HEK293T (cell line): ENCODE measurements at regions not wholly inside any gene's neighbourhood (a gene's known extent, or its start where the extent isn't known, plus 50 kb on each side); places are given as distances from the start of the nearest gene placed in this dataset.

ENCODE experiments used
- FOXK2 ChIP-seq: fragments of 450-650 bp; IDR thresholded peaks from 2 replicates; pipeline ENCODE4 v1.6.1; 2016; ENCODE audit warnings: mild to moderate bottlenecking
- FOXM1 ChIP-seq: fragments of 450-650 bp; IDR thresholded peaks from 2 replicates; pipeline ENCODE4 v1.6.1; 2017; ENCODE audit warnings: mild to moderate bottlenecking, borderline replicate concordance
- HDGF ChIP-seq: fragments of 450-650 bp; IDR thresholded peaks from 2 replicates; pipeline ENCODE4 v1.6.1; 2017; ENCODE audit warnings: antibody characterized with exemption, borderline replicate concordance
- PKNOX1 ChIP-seq: fragments of 450-650 bp; IDR thresholded peaks from 2 replicates; pipeline ENCODE4 v1.6.1; 2016
- SP1 ChIP-seq: fragments of 450-650 bp; IDR thresholded peaks from 2 replicates; pipeline ENCODE4 v1.6.1; 2017
- SUZ12 ChIP-seq: fragments of 450-650 bp; IDR thresholded peaks from 2 replicates; pipeline ENCODE4 v1.6.1; 2016; ENCODE audit warnings: mild to moderate bottlenecking

GRCh38 chr5:159782197-159782994, 133.9 kb upstream of the ADRA1B start:
- TF ChIP-seq FOXM1 (no peak), FOXK2 (no peak), PKNOX1 (no peak), SUZ12 (no peak), SP1 (no peak), HDGF (no peak)
